GM21515 (cell line): ENCODE measurements at regions not wholly inside any gene's neighbourhood (a gene's known extent, or its start where the extent isn't known, plus 50 kb on each side); places are given as distances from the start of the nearest gene placed in this dataset.
A peak's percentile ranks its signal among the peaks of the same experiment; 100 is the strongest.

Experiments
- ATAC-seq: cut with Tn5 transposase; IDR thresholded peaks from one replicate; pipeline ENCODE4 v1.9.1; 2021; ENCODE audit not compliant: unreplicated experiment

DNA sequence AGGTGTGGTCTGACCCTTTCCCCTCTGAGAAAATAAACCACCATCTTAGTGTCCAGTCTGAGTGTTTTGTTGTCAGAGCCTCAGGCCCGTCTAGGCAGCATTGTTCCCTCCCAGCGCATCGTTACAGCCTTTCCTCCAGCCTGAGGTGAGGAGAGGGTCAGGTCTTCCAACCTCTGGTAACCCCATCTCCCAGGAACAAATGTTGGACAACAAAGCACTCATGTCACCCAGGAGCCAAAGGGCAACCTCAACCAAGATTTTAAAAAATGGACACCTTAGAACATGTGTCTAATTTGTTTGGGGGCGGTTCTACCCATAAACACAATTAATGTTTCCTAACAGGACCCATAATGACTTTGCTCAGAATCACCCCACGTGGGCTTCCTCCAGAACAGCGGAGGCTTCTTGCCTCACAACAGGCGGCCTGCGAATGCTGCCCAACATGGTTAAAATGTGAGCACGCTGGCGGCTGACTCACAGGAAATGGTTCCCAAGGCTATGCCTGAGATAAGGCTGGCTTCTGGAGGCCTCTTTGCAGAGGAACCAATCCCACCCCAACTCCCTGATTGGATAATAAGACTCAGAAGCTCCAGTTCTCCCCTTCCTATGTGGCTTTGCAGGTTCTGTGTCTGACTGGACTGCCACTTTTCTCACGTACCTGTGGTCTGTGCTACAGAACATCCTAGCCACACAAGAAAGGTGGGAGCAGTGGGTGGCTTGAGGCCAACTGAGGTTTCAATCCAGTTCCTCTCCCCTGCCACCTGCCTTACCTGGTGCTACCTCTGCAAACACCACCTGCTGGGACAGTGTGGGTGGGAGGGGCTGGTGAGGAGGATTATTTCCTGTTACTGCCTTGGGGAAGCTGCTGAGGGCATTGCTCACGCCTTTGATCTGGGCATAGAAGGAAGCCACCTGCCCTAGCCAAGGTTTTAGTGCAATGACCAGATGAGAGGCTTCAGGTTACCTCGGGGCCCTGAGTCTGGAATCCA is 108.8 kb downstream of the B3GNT2 start:
- no peak for ATAC-seq

GRCh38 chr2:62303788-62304187 is 107.9 kb downstream of the B3GNT2 start:
- ATAC-seq = no peak

GRCh38 chr2:62302631-62303435 is 106.9 kb downstream of the B3GNT2 start:
- ATAC-seq = no peak

DNA sequence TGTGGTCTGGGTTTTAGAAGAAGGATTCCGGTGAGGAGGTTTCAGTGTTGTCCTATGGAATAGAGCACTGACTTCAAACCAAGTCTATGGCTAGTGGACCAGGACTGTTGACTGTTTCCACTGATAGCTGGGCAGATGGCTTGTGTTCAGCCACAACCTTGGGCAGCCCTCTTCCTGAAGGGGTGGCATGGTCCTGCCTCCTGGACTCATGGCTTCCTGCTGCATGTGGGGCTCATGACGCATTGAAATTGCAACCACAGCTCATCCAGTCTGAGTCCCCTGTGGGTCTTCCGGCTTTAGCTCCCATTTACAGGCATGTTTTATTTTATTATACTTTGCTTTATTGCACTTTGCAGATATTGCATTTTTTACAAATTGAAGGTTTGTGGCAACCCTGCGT is 105.0 kb downstream of the B3GNT2 start:
- no peak for ATAC-seq

DNA sequence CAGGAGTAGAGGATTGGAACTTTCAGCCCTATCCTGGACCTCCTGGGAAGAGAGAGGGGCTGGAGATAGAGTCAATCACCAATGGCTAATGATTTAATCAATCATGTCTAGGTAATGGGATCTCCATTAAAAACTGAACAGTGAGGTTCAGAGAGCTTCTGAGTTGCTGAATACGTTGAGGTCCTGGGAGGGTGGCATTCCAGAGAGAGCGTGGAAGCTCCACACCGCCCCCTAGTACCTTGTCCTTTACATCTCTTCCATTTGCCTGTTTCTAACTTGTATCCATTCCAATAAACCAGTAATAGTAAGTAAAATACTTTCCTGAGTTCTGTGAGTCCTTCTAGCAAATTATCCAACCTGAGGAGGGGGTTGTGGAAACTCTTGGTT is 101.7 kb downstream of the B3GNT2 start:
- ATAC-seq = no peak

- no peak for ATAC-seq
Measured at GRCh38 chr2:62296832-62297623, 101.1 kb downstream of the B3GNT2 start.

DNA sequence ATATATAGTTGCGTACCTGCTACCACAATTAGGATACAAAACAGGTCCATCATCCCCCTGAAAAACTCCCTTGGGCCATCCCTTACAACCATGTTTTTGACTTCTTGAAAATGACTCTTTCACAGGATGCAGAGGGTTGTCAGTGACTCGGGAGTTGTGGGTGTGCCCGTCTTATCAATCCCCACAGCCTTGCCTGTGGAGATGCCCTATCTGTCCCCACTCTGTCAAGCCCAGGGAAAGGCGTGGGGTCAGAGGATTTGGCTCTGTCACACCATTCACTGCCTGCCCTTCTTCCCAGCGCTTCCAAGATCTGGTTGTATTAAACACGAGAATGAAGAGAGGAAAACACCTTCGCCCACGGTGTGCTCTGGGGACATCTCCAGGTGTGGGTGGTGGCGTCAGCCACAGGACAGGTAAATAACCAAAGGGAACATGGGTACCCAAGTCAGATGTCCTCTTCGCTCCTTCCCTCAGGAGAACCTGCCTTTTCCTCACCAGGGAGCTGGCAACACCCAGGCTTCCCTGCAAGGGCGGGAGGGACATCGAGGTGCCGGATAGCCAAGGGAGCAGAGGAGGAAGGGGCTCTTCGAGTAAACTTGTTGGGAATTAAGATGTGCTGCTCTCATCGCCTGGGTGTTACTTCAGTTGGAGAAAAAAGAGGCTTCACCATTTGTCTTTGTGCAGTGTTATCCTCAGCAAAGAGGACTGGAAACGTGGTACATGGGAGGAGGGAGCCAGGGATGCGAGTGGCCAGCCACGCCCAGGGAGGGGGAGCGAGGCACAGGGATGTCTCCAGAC is 100.3 kb downstream of the B3GNT2 start:
- ATAC-seq = no peak

- peak; percentile 50 for ATAC-seq
Measured at GRCh38 chr2:62293490-62294271, 97.8 kb downstream of the B3GNT2 start.

DNA sequence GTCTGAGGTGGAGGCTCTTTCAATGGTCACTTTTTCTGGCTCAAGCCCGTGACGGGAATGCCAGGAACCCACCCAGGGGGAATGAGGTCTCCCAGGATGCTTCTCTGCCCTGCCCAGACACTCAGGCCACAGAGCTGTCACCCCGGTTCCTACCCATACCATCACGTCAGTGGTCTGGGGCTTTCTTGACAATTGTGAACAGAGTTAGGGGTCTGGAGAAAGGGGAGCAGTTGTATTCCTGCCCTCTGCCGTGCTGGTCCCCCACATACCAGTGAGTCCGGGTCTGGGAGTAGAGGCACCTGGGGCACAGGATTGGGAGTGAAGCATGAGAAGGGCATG is 97.2 kb downstream of the B3GNT2 start:
- ATAC-seq = no peak

- ATAC-seq = no peak
Measured at GRCh38 chr2:62292190-62292589, 96.3 kb downstream of the B3GNT2 start.

DNA sequence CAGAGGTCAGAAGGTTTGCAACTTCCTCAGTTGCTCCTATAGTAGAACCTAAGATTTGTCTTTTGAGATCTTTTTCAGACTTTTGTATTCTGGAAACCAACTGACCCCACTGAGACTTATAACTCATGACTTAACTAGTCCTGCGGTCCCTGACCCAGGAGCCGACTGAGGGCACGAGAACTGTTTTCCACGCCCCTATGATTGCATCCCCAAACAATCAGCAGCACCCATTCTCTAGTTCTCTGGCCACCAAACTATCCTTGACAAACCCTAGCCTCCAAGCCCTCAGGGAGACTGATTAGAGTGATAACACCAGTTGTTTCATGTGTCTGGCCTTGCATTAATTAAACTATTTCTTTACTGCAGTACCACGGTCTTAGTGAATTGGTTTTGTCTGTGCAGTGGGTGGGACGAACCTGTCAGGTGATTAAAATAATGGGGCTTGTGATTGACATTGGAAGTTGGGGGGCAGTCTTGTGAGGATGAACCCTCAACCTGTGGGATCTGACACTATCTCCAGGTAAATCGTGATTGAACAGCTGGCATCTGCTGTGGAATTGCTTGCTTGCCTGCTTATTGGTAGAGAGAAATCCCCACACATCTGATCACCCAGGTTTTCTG is 95.7 kb downstream of the B3GNT2 start:
- ATAC-seq = no peak

DNA sequence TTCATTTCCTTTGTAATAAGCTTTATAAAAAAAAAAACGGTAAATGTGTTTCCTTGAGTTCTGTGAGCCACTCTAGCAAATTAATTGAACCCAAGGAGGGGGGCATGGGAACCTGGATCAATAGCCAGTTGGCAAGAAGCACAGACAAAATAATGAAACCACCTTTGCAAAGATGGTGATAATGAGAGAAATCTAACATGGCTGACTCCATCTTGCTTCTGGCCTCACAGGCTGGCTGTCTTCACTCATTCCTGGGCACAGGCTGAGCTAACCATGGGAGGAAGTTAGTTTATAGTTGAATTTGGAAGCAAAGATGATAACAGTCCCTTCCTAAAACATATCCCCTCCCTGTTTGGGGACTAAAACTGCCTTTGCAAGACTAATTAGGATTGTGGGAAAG is 95.1 kb downstream of the B3GNT2 start:
- ATAC-seq = no peak

DNA sequence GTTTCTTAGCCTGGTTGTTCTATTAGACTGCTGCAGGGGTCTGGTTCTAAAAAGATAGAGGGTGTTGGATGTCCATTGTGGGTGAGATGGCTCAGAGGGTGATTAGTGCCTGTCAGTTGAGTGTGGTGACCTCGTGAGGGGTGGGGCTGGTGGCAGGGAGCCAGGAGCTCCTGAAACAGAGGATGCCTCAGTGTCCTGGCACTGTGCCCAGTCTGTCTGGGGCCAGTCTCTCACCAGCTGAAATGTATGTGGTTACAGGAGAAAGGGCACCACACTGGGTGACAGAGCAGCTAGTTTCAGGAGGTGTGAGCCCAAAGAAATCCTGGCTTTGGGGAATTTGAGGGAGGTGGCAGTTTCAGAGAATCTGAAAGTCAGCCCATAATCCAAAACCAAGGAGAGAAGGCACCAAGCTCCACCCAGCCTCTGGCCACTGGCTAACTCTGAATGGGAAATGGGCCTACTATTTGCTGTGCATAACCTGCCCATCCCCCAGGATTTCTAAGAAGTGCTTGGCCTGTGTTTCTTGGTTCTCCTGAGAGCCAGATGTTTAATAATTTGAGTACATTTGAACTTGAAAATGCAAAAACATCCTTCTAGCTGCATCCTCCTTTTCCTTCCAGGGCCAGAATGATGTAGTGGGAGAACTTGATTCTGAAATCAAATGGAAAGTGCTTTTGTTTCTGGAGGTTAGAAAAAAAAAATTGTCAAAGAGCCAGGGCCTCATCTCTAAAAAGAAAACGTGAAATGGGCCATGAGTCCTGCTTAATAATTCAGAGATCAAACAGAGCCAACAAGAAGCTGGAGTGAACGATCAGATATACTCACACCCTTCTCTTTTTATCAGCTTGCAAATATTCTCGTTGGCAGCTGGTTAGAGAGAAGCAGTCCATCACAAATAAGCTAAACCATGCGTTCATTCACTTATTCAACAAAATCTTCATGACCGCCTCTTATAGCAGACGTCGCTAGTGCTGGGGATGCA is 92.3 kb downstream of the B3GNT2 start:
- no peak for ATAC-seq

DNA sequence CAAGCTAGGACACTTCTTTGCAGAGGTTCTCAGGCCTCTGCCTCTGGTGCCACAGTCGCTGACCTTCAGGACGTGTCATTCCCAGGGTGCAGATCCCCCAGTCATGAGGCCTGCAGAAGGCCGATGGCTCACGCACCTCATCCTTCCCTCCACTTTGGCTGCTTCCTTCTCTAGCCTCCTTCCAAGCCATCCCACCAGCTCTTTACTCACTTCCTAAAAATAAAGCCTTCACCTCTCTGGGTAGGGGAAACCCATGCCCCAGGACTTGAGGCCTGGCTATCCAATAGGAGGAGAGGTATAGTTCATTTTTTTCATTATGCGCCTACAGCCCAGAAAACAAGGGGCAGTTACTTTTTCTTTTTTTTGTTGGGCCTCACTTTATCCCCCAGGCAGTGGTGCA is 91.4 kb downstream of the B3GNT2 start:
- no peak for ATAC-seq

DNA sequence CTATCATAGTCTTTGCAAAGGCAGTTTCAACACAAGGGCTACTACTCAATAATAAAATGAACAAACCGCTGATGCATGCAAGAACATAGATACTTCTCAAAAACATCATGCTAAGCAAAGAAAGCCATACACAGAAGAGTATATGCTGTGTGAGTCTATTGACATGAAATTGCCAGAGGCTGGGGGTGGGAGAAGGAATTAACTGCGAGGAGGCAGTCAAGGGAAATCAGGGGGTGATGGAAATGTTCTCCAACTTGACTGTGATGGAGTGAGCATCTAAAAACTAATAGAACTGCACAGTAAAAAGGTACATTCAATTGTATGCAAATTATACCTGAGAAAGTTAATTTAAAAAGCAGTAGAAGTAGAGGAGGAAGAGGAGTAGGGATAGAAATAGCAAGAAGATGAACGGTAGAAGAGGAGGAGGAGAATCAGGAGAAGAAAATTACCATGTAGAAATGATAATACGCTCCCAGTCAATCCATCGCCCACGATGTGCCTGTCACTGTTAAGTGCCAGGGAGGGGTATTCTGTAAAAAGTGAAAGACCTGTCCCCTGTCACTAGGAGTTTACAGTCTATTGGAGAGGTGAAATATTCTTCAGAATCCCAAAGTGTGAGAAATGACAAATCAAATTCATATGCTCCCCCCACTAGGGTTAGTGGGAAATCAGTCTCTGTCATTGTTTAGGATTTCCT is 90.3 kb downstream of the B3GNT2 start:
- ATAC-seq = no peak

DNA sequence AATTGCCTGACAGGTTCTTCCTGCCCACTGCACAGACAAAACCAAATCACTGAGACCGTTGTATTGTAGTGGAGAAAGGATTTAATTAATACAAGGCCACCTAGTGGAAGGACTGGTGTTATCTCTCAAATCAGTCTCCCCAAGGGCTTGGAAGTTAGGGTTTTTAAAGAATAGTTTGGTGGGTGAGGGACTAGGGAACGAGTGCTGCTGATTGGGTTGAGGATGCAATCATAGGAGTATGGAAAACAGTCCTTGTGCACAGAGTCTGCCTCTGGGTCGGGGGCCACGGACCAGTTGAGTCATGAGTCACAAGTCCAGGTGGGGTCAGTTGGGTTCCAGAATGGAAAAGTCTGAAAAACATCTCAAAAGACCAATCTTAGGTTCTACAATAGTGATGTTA is 89.1 kb downstream of the B3GNT2 start:
- no peak for ATAC-seq

DNA sequence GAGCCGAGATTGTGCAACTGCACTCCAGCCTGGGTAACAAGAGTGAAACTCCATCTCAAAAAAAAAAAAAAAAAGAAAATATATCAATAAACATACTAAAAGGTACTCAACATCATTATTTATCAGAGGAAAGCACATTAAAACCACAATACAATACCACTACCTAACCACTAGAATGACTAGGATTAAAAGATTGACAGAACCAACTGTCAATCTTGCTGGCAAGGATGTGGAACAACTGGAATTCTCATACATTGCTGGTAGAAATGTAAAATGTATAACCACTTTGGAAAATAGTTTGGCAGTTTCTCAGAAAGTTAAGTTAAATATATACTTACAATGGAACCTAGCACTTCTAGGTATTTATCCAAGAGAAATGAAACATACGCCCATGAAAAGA is 88.6 kb downstream of the B3GNT2 start:
- no peak for ATAC-seq

DNA sequence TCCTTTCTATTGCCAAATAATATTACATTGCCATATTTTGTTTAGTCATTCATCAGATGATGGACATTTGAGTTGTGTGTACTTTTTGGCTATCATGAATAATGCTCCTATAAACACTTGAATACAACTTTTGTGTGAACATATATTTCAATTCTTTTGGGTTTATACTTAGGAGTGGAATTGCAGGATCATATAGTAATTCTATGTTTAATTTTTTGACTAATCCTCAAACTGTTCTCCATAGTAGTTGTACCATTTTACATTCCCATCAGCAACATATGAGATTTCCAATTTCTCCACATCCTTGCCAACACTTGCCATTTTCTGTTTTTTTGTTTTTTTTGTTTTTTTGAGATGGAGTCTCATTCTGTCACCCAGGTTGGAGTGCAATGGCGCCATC is 87.2 kb downstream of the B3GNT2 start:
- no peak for ATAC-seq
